HEK293T (cell line): ENCODE measurements at regions not wholly inside any gene's neighbourhood (a gene's known extent, or its start where the extent isn't known, plus 50 kb on each side); places are given as distances from the start of the nearest gene placed in this dataset.

Experiments
- CTCF ChIA-PET: fragments of 350-600 bp; formaldehyde crosslinking; extraction: SDS; loops from one replicate; lab custom pipeline; 2021; ENCODE audit warnings: antibody characterized with exemption, inconsistent platforms; lab: Yijun Ruan, JAX
- POLR2A ChIA-PET: fragments of 350-600 bp; formaldehyde crosslinking; extraction: SDS; loops from one replicate; lab custom pipeline; 2020; ENCODE audit warnings: antibody characterized with exemption, inconsistent platforms; lab: Yijun Ruan, JAX
- DNase-seq: peaks from one replicate; pipeline ENCODE4 v3.0.0; 2012; ENCODE audit warnings: mixed read lengths; ENCODE audit errors: extremely low spot score
- ARNT ChIP-seq: fragments of 450-650 bp; IDR thresholded peaks from 2 replicates; pipeline ENCODE4 v1.6.1; 2017; ENCODE audit warnings: mild to moderate bottlenecking
- BHLHE40 ChIP-seq: fragments of 450-650 bp; IDR thresholded peaks from 2 replicates; pipeline ENCODE4 v1.6.1; 2016; ENCODE audit warnings: mild to moderate bottlenecking, moderate library complexity, borderline replicate concordance
- CTBP1 ChIP-seq: fragments of 450-650 bp; IDR thresholded peaks from 2 replicates; pipeline ENCODE4 v1.6.1; 2016; ENCODE audit warnings: borderline replicate concordance
- ELF4 ChIP-seq: fragments of 450-650 bp; IDR thresholded peaks from 2 replicates; pipeline ENCODE4 v1.6.1; 2017; ENCODE audit warnings: antibody characterized with exemption
- FOXA1 ChIP-seq: fragments of 450-650 bp; IDR thresholded peaks from 2 replicates; pipeline ENCODE4 v1.6.1; 2016; ENCODE audit warnings: mild to moderate bottlenecking
- FOXK2 ChIP-seq: fragments of 450-650 bp; IDR thresholded peaks from 2 replicates; pipeline ENCODE4 v1.6.1; 2016; ENCODE audit warnings: mild to moderate bottlenecking
- FOXM1 ChIP-seq: fragments of 450-650 bp; IDR thresholded peaks from 2 replicates; pipeline ENCODE4 v1.6.1; 2017; ENCODE audit warnings: mild to moderate bottlenecking, borderline replicate concordance
- HDGF ChIP-seq: fragments of 450-650 bp; IDR thresholded peaks from 2 replicates; pipeline ENCODE4 v1.6.1; 2017; ENCODE audit warnings: antibody characterized with exemption, borderline replicate concordance
- L3MBTL2 ChIP-seq: fragments of 450-650 bp; conservative IDR thresholded peaks from 2 replicates; pipeline ENCODE4 v1.6.1; 2016; ENCODE audit warnings: mild to moderate bottlenecking
- LEF1 ChIP-seq: fragments of 450-650 bp; IDR thresholded peaks from 2 replicates; pipeline ENCODE4 v1.6.1; 2017; ENCODE audit warnings: mild to moderate bottlenecking, borderline replicate concordance
- NFRKB ChIP-seq: fragments of 450-650 bp; IDR thresholded peaks from 2 replicates; pipeline ENCODE4 v1.6.1; 2016; ENCODE audit warnings: mild to moderate bottlenecking, moderate library complexity
- SP1 ChIP-seq: fragments of 450-650 bp; IDR thresholded peaks from 2 replicates; pipeline ENCODE4 v1.6.1; 2017
- SUZ12 ChIP-seq: fragments of 450-650 bp; IDR thresholded peaks from 2 replicates; pipeline ENCODE4 v1.6.1; 2016; ENCODE audit warnings: mild to moderate bottlenecking
- TARDBP ChIP-seq: fragments of 450-650 bp; IDR thresholded peaks from 2 replicates; pipeline ENCODE4 v1.6.1; 2016
- ZNF384 ChIP-seq: fragments of 450-650 bp; IDR thresholded peaks from 2 replicates; pipeline ENCODE4 v1.6.1; 2016
- TF ChIP-seq, protein P1 (sequence below): fragments of 450-650 bp; IDR thresholded peaks from 2 replicates; pipeline ENCODE4 v1.6.1; 2016

DNA sequence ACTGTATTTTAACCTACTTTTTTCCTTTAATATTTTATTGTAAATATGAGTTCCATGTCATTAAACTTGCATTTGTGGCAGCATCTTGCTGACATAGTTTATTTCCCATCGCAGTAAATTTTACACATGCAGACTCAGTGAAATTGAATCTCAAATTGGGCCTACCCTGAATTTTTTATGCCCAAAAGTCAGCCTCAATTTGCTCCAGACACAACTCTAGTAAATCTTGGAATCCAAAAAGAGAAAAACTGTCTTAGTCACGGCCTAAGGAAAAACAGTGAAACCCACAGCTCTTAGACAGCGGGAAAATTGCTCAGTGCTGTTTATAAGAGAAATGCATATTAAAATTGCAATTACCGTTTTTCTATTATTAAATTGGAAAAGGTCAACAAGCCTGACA, 85.3 kb upstream of the PCSK2 start:
- DNase-seq: no peak
- ChIA-PET CTCF (no interaction called here), POLR2A (no interaction called here)
- no peak for TF ChIP-seq SUZ12
- TF ChIP-seq BHLHE40: no peak
- TF ChIP-seq L3MBTL2: no peak
- no peak for TF ChIP-seq ZNF384
- no peak for TF ChIP-seq FOXA1
- no peak for TF ChIP-seq HDGF
- TF ChIP-seq NFRKB: no peak
- TF ChIP-seq, protein P1, sequence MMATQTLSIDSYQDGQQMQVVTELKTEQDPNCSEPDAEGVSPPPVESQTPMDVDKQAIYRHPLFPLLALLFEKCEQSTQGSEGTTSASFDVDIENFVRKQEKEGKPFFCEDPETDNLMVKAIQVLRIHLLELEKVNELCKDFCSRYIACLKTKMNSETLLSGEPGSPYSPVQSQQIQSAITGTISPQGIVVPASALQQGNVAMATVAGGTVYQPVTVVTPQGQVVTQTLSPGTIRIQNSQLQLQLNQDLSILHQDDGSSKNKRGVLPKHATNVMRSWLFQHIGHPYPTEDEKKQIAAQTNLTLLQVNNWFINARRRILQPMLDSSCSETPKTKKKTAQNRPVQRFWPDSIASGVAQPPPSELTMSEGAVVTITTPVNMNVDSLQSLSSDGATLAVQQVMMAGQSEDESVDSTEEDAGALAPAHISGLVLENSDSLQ: no peak
- no peak for TF ChIP-seq SP1
- no peak for TF ChIP-seq FOXK2
- TF ChIP-seq TARDBP: no peak
- no peak for TF ChIP-seq ARNT
- no peak for TF ChIP-seq ELF4
- TF ChIP-seq CTBP1: no peak

DNA sequence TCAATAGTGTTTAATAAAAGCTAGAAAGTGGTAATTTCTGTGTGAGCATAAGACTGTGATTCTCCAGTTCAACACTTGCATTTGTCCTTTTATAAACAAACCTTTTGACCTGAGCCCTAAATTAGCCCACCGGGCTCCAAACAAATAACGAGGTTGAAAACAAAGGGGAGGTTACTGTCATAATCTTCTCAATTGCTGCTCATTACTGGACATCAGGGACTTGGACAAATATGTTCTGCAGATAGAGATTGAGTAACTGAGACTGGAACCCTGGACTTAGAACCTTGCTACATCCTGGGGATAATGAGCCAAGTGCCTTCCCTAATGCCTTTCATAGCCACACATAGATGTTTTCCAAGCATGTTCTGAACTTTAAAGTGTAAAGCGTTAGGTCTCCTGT, 84.2 kb upstream of the PCSK2 start:
- TF ChIP-seq FOXM1 (no peak), BHLHE40 (no peak), L3MBTL2 (no peak), SUZ12 (no peak), NFRKB (no peak), ZNF384 (no peak), ELF4 (no peak), TARDBP (no peak), HDGF (no peak), CTBP1 (no peak), FOXK2 (no peak)
- TF ChIP-seq, protein P1: no peak
- ChIA-PET POLR2A (no interaction called here), CTCF (no interaction called here)
- no peak for DNase-seq

DNA sequence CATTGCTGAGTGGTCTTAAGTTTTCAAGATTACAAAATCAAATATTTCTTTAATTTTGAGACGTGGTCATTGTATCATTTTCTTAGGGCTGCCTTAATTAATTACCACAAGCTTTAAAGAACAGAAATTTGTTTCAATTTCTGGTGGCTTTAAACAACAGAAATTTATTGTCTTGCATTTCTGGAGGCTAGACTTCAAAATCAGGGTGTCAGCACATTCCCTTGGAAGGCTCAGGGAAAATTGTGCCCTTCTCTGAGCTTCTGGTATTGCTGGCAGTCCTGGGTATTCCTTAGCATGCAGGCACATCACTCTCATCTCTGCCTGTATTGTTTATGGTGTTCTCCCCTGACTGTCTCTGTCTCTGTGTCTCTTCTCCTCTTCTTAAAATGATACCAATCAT, 76.0 kb upstream of the PCSK2 start:
- ChIA-PET CTCF (no interaction called here), POLR2A (no interaction called here)
- no peak for DNase-seq
- no peak for TF ChIP-seq FOXM1

DNA sequence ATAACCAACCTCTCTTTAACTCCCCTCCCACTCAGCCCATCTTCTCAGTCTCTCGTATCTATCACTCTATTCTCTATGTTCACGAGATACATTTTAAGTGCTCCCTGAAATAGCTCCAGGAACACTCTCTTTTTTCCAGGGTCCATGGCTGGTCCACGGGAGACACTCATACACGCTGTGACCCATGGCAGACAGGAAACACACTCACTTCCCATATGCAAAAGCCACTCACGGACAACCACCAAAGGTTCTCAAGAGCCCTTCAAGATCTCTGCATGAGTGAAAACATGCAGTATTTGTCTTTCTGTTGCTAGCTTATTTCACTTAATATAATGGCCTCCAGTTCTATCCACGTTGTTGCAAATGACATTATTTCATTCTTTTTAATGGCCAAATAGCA, 71.4 kb upstream of the PCSK2 start:
- DNase-seq: no peak
- no peak for TF ChIP-seq ZNF384
- no peak for TF ChIP-seq SP1
- TF ChIP-seq BHLHE40: no peak
- POLR2A ChIA-PET: no interaction called here
- CTCF ChIA-PET: no interaction called here

DNA sequence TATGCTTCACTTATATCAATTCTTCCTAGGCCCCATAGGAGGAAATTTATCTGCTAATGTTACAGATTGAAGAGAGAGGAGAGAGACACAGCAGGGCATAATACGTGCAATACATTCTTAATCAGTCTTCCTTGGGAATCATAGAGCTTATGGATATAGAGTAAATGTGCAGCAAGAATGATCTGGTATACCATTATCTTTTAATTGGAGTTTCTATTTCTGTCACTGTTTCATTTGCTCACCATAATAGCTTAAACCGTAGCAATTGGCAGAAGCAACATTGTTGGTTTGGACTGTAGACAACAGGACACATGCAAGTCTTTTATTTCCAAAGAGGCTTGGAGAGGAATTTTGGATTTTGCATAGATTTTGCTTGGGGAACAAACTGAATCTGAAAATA, 68.1 kb upstream of the PCSK2 start:
- TF ChIP-seq SP1 (no peak), CTBP1 (no peak), FOXA1 (no peak), FOXM1 (no peak), TARDBP (no peak), L3MBTL2 (no peak), ZNF384 (no peak), SUZ12 (no peak), HDGF (no peak), BHLHE40 (no peak), ELF4 (no peak), LEF1 (no peak)
- TF ChIP-seq, protein P1: no peak
- CTCF ChIA-PET: no interaction called here
- no peak for DNase-seq
- POLR2A ChIA-PET: no interaction called here

DNA sequence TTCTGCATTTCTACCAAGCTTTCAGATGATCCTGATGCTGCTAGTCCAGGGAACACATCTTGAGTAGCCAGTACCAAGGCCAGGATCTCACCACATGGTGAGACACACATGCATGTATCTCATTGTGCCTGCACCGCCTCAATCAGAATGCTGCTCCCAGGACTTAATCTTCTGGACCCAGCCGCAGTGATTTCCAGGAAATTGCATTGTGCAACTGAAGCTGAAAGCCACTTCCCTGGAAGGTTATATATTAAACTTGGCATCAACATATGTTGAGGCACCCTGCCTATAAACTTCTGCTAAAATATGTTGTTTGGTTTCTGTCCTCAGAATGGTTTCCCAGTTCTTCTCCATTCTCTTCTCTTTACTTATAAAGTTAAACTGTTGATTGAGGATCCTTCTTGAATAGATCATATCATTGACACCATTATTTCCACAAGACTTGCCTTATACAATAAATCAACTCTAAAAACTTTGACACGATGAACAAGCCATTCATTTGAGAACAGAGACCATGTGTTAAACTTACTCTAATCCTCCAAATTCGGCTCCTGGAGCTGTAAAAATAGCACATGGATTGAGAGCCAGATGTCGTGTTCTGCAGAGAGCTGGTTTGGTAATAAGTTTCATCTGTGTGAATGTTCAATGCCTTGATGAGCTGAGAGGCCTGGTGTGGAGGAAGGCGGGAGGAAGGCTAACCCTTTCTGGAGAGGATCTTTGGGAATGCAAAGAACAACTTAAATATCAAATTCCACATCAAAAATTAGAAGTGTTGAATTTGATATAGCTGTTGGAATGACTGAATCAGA, 65.0 kb upstream of the PCSK2 start:
- TF ChIP-seq SUZ12 (no peak), LEF1 (no peak), ZNF384 (no peak), FOXM1 (no peak), TARDBP (no peak), ELF4 (no peak), HDGF (no peak), SP1 (no peak), FOXK2 (no peak), CTBP1 (no peak), NFRKB (no peak), FOXA1 (no peak)
- TF ChIP-seq, protein P1: no peak
- ChIA-PET POLR2A (no interaction called here), CTCF (no interaction called here)
- no peak for DNase-seq
